IMR-90 (cell line): ENCODE measurements at regions not wholly inside any gene's neighbourhood (a gene's known extent, or its start where the extent isn't known, plus 50 kb on each side); places are given as distances from the start of the nearest gene placed in this dataset.
A peak's percentile ranks its signal among the peaks of the same experiment; 100 is the strongest.

Experiments
- ATAC-seq: fragments of 200-7000 bp; cut with Tn5 transposase; 2 replicates; pipeline ENCODE4 v1.9.1; 2020; ENCODE audit warnings: low read depth, mild to moderate bottlenecking, moderate library complexity
- BruUV-seq: library from RNA; stranded (reverse); fragments of 400-500 nt; replicated peaks from 2 replicates; lab custom pipeline; 2021; lab: Mats Ljungman, UMichigan
- CTCF ChIA-PET: fragments of 300-600 bp; formaldehyde crosslinking; extraction: SDS; loops from one replicate; lab custom pipeline; 2021; ENCODE audit warnings: antibody characterized with exemption; lab: Yijun Ruan, JAX
- POLR2A ChIA-PET: fragments of 300-600 bp; sonication (Branson Sonifier 250); formaldehyde crosslinking; loops from one replicate; lab custom pipeline; 2022; ENCODE audit warnings: antibody characterized with exemption; ENCODE audit not compliant: unreplicated experiment; lab: Charles Lee
- DNase-seq: peaks from one replicate; pipeline ENCODE4 v3.0.0; 2013
- H2AFZ ChIP-seq: replicated peaks from 2 replicates; pipeline ENCODE3; 2013; ENCODE audit warnings: low read length, mild to moderate bottlenecking; ENCODE audit not compliant: poor library complexity
- H2AK5ac ChIP-seq: 2 replicates; pipeline ENCODE4 v1.6.1; 2013; ENCODE audit warnings: low read depth, low read length, inconsistent platforms
- H2AK9ac ChIP-seq: replicated peaks from 2 replicates; pipeline ENCODE3; 2013; ENCODE audit warnings: mild to moderate bottlenecking, low read depth, low read length, moderate library complexity; ENCODE audit not compliant: poor library complexity
- H2BK120ac ChIP-seq: 2 replicates; pipeline ENCODE4 v1.6.1; 2013; ENCODE audit warnings: low read depth, low read length, inconsistent platforms
- H2BK15ac ChIP-seq: 3 replicates; pipeline ENCODE4 v1.6.1; 2013; ENCODE audit warnings: low read depth, low read length, inconsistent platforms
- H2BK20ac ChIP-seq: 2 replicates; pipeline ENCODE4 v1.6.1; 2013; ENCODE audit warnings: low read depth, mild to moderate bottlenecking, inconsistent platforms, low read length, moderate library complexity
- H2BK5ac ChIP-seq: 2 replicates; pipeline ENCODE4 v1.6.1; 2013; ENCODE audit warnings: mild to moderate bottlenecking, low read depth, low read length, inconsistent platforms; ENCODE audit not compliant: poor library complexity, severe bottlenecking
- H3K14ac ChIP-seq: replicated peaks from 2 replicates; pipeline ENCODE4 v1.6.1; 2013; ENCODE audit warnings: low read depth, low read length, inconsistent platforms
- H3K18ac ChIP-seq: 2 replicates; pipeline ENCODE4 v1.6.1; 2013; ENCODE audit warnings: low read depth, low read length, control low read depth
- H3K23ac ChIP-seq: 2 replicates; pipeline ENCODE4 v1.6.1; 2013; ENCODE audit warnings: low read depth, low read length, inconsistent platforms
- H3K27ac ChIP-seq: 2 replicates; pipeline ENCODE4 v1.5.1; 2013; ENCODE audit warnings: mild to moderate bottlenecking, control low read depth, low read length; ENCODE audit not compliant: insufficient read depth
- H3K27me3 ChIP-seq: 2 replicates; pipeline ENCODE4 v1.6.1; 2013; ENCODE audit warnings: low read length; ENCODE audit not compliant: control insufficient read depth, insufficient read depth
- H3K36me3 ChIP-seq: 2 replicates; pipeline ENCODE4 v1.6.1; 2013; ENCODE audit warnings: low read length, mixed read lengths; ENCODE audit not compliant: control insufficient read depth, insufficient read depth
- H3K4ac ChIP-seq: 2 replicates; pipeline ENCODE4 v1.6.1; 2013; ENCODE audit warnings: low read depth, low read length, inconsistent platforms
- H3K4me1 ChIP-seq: 2 replicates; pipeline ENCODE4 v1.6.1; 2013; ENCODE audit warnings: low read length, mixed read lengths; ENCODE audit not compliant: control insufficient read depth, insufficient read depth
- H3K4me2 ChIP-seq: 2 replicates; pipeline ENCODE4 v1.6.1; 2013; ENCODE audit warnings: low read depth, mild to moderate bottlenecking, control low read depth, low read length, moderate library complexity
- H3K4me3 ChIP-seq: 2 replicates; pipeline ENCODE4 v1.5.1; 2013; ENCODE audit warnings: low read depth, mild to moderate bottlenecking, control low read depth, low read length, moderate library complexity; ENCODE audit not compliant: insufficient read depth
- H3K56ac ChIP-seq: 2 replicates; pipeline ENCODE4 v1.6.1; 2013; ENCODE audit warnings: low read length, inconsistent platforms; ENCODE audit not compliant: insufficient read depth; ENCODE audit errors: extremely low read depth
- H3K79me1 ChIP-seq, 2 experiments: 2 replicates each; pipeline ENCODE4 v1.6.1; 2013; ENCODE audit warnings: low read length in 2 of 2, inconsistent platforms in 1 of 2, low read depth in 1 of 2
- H3K9ac ChIP-seq: 2 replicates; pipeline ENCODE4 v1.6.1; 2013; ENCODE audit warnings: low read depth, low read length, control low read depth
- H3K9me1 ChIP-seq: 2 replicates; pipeline ENCODE4 v1.6.1; 2013; ENCODE audit warnings: low read length, inconsistent platforms; ENCODE audit not compliant: insufficient read depth
- H3K9me3 ChIP-seq: 2 replicates; pipeline ENCODE4 v1.6.1; 2013; ENCODE audit warnings: low read length; ENCODE audit not compliant: control insufficient read depth, insufficient read depth
- H4K20me1 ChIP-seq: 2 replicates; pipeline ENCODE4 v1.6.1; 2013; ENCODE audit warnings: low read length, inconsistent platforms; ENCODE audit not compliant: insufficient read depth
- H4K5ac ChIP-seq: 2 replicates; pipeline ENCODE4 v1.6.1; 2013; ENCODE audit warnings: mild to moderate bottlenecking, low read depth, low read length, control low read depth
- H4K8ac ChIP-seq, 2 experiments: 2 replicates each; pipeline ENCODE4 v1.6.1; 2013; ENCODE audit warnings: low read depth in 2 of 2, low read length in 2 of 2, control low read depth in 1 of 2, inconsistent platforms in 1 of 2
- H4K91ac ChIP-seq: 2 replicates; pipeline ENCODE4 v1.6.1; 2013; ENCODE audit warnings: low read depth, low read length, inconsistent platforms; ENCODE audit not compliant: insufficient read depth
- BHLHE40 ChIP-seq: fragments of 150-350 bp; IDR thresholded peaks from 2 replicates; pipeline ENCODE4 v1.6.1; 2016; ENCODE audit warnings: mild to moderate bottlenecking, low read depth, low read length
- SMC3 ChIP-seq: fragments of 150-350 bp; IDR thresholded peaks from 2 replicates; pipeline ENCODE4 v1.6.1; 2016; ENCODE audit warnings: low read depth, mild to moderate bottlenecking, antibody characterized with exemption, low read length, moderate library complexity
- WGBS, 2 experiments: methylation state at CpG; one replicate each; pipeline versions ENCODE4 v1.1.5 to v1.1.7; 2013; ENCODE audit warnings: missing lambda C conversion rate in 2 of 2; ENCODE audit not compliant: insufficient read length in 1 of 2; ENCODE audit errors: extremely low coverage in 2 of 2; 5-methylcytosine and 5-hydroxymethylcytosine counted together
- dilution Hi-C: fragments of 300-500 bp; cut with HindIII; formaldehyde crosslinking; loops from one replicate; pipeline ENCODE4 v1.14.3; 2018; ENCODE audit warnings: low sequenced_read_pairs; ENCODE audit not compliant: unreplicated experiment
- in situ Hi-C: fragments of 300-500 bp; cut with MboI; formaldehyde crosslinking; loops from 3 replicates; pipeline ENCODE4 v1.14.3; 2019; ENCODE audit warnings: low sequenced_read_pairs, inconsistent platforms, mixed read lengths
- intact Hi-C: fragments of 100-400 bp; cut with micrococcal nuclease; formaldehyde crosslinking; loops from 2 replicates; pipeline ENCODE4 v1.10.0; 2022
- TF ChIP-seq, protein P1 (sequence below): fragments of 150-350 bp; IDR thresholded peaks from 2 replicates; pipeline ENCODE4 v1.6.1; 2017; ENCODE audit warnings: mild to moderate bottlenecking, antibody characterized with exemption, low read length, low read depth

DNA sequence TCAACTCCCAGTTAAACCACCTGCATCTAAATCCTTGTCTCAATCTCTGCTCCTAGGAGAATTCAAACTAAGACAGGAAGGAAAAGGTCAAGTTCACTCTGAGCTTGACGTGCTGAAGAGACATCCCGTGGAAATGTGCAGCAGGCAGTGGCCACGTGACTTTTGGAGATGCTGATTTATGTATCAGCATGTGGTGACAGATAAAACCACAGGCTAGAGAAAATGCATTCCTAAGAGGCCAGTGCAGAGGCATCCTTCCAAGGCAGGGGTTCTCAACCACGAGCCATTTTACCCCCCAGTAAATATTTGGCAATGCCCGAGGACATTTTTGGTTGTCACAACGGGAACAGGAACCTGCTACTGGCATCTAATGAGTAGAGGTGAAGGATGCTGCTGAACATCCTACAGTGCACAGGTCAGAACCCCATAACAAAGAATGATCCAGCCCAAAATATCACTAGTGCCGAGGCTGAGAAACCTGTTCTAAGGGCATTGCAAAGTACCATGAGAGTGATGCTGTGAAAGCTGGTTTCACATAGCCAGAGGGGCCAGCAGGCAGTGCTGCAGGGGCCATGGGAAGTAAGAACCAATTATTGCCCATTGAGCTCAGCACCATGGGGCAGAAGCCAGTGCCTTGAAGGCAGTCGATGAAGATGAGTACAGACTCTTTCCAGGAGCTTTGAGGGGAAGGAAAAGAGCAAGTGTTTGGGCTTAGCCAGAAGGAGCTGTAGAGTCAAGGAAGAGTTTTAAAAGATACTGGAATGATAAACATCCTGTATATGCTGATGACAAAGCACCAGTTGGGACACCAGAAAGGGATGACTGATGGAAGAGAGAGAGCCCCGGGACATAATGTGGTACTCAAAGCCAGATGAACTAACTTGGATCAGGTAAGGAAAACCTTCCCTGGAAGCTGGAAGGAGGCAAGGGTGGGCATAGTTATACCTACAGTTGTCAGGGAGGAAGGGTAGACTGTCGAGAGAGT lies 174.6 kb downstream of the HAUS1 start:
- H3K4me2 ChIP-seq: 0 out of 2 replicates have a peak overlapping the region, but pooled peaks have one; percentile 6
- no peak overlapping the region for H3K27ac ChIP-seq
- CTCF ChIA-PET: interaction anchor here (2.9 kb wide), 1 partner anchor 105 kb away, joined by 13 read pairs; a partner anchor contains a TSS

More for the DNA sequence above, 174.6 kb downstream of the HAUS1 start:
- TF ChIP-seq SMC3 (no peak), BHLHE40 (peak; percentile 68; the same call in 1 of the 2 replicates)
- TF ChIP-seq, protein P1, sequence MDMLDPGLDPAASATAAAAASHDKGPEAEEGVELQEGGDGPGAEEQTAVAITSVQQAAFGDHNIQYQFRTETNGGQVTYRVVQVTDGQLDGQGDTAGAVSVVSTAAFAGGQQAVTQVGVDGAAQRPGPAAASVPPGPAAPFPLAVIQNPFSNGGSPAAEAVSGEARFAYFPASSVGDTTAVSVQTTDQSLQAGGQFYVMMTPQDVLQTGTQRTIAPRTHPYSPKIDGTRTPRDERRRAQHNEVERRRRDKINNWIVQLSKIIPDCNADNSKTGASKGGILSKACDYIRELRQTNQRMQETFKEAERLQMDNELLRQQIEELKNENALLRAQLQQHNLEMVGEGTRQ: peak; percentile 87
- H3K23ac ChIP-seq: no peak overlapping the region; the same call in 1 of the 2 replicates
- no peak overlapping the region for H4K5ac ChIP-seq
- no peak overlapping the region for H3K56ac ChIP-seq
- in situ Hi-C loops: no loop called here
- 78% methylated on average over 1 of the region's 10 CpGs; no CpG with 5 or more reads in 1 of the 2 experiments for WGBS, 2 experiments
- no peaks in the 10 kb centered on the region for H4K20me1 ChIP-seq
- peak overlapping the region; percentile 30; the same call in 1 of the 2 replicates for H4K91ac ChIP-seq
- H3K4me1 ChIP-seq: peaks cover 14% of the 10 kb centered on the region
- no peak overlapping the region for H2AK9ac ChIP-seq
- H3K79me1 ChIP-seq: no peaks in the 10 kb centered on the region
- H3K14ac ChIP-seq: no peak overlapping the region
- H3K9me1 ChIP-seq: peaks cover 26% of the 10 kb centered on the region
- peak overlapping the region; percentile 62 for H2BK120ac ChIP-seq
- H4K8ac ChIP-seq: no peak overlapping the region
- peak; percentile 74 for DNase-seq
- H3K4ac ChIP-seq: peak overlapping the region; percentile 58; the same call in 1 of the 2 replicates
- H2BK20ac ChIP-seq: 0 out of 2 replicates have a peak overlapping the region, but pooled peaks have one; percentile 13
- dilution Hi-C loops: no loop called here
- no peak overlapping the region for H2BK5ac ChIP-seq
- H2AFZ ChIP-seq: no peak overlapping the region
- H3K18ac ChIP-seq: no peak overlapping the region
- POLR2A ChIA-PET: no interaction called here
- ATAC-seq: peak; percentile 42
- peak overlapping the region; percentile 45; the same call in 1 of the 2 replicates for H2AK5ac ChIP-seq
- no peak overlapping the region for H3K4me3 ChIP-seq
- no peak overlapping the region for H2BK15ac ChIP-seq
- H3K27me3 ChIP-seq: no peaks in the 10 kb centered on the region
- H3K9me3 ChIP-seq: no peaks in the 10 kb centered on the region
- no TSS peak for BruUV-seq
- intact Hi-C loops: no loop called here
- H3K36me3 ChIP-seq: no peaks in the 10 kb centered on the region
- H3K9ac ChIP-seq: no peak overlapping the region
